ENCODE measurements at regions not wholly inside any gene's neighbourhood (a gene's known extent, or its start where the extent isn't known, plus 50 kb on each side); places are given as distances from the start of the nearest gene placed in this dataset.
A peak's percentile ranks its signal among the peaks of the same experiment; 100 is the strongest.
"Not testable (repeated sequence)": the region's sequence is repeated elsewhere in the genome, so short reads cannot be mapped to it uniquely, and the experiment has no call there.

GRCh38 chr3:21013566-21013965 is 737.4 kb downstream of the ZNF385D start:
- no peak for DNase-seq

GRCh38 chr3:20999661-21000060 is 751.3 kb downstream of the ZNF385D start:
- DNase-seq: no peak

- no peak for DNase-seq
These were observed 753.8 kb downstream of the ZNF385D start for GRCh38 chr3:20997183-20997582.

DNA sequence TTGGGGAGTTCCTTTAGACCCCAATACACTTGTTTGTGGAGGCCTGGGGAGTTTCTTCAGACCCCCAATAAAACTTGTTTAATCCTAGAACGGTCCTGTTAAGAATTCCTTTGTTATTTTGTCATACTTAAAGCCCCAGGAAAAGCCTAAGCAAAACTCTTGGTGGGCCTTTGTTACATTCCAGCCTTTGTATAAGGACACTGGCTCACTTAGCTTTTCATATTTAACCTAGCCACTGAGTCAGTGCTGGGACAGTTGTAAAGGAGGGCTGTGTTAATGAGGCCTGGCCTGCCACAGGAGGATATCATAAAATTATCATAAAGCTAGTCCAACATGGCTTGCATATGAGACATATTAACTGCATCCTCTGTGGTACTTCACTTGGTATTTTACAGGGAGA is 760.1 kb downstream of the ZNF385D start:
- DNase-seq: no peak

GRCh38 chr3:20989653-20990052 is 761.4 kb downstream of the ZNF385D start:
- DNase-seq: not testable (repeated sequence)

DNA sequence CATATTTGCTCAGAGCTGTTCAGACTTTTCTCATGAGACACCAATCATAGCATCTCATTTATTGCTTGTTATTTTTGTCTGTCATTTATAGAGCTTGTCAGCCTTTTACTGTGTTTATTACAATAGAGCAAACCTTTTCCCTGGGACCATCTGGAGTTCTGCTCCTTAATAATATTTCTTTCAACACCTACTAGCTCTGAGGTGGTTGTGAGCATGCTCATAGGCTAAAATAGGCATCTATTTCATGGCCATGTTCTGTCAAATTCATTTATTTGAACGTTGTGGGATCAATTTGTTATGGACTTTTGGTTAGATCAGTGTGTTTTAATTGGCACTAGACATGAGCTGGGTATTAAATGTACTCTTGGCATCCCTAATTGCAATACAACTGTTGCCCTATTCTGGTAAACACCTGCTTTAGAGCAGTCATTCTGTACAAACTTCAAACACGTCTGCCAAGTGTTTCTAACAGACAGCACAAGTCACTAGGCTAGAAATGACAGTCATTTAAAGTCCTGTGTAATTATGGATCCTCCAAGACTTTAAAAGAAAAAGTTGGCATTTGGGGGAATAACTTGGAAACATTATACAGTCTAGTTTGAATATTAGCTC is 766.3 kb downstream of the ZNF385D start:
- DNase-seq: peak in 1 of 2 experiments; percentile 7

GRCh38 chr3:20975188-20975651 is 775.8 kb downstream of the ZNF385D start:
- DNase-seq: no peak

GRCh38 chr3:20974396-20974795 is 776.6 kb downstream of the ZNF385D start:
- DNase-seq: peak in 1 of 2 experiments; percentile 63

DNA sequence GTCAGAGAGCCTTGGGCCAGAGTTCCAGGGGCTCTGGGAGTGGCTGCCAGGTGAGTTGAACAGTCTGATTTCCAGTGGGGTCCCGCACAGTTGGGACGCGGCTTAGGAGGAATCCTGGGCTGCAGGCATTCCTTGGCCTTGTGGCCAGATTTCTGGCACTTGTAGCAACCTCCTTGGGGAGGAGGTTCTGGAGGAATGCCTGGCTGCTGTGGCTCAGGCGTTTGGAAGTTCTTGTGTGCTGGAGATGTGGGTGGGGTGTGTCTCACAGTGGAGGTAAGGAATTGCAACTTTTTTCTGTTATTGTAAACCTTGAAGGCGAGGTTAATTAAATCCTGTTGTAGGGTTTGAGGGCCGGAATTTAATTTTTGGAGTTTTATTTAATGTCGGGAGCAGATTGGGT is 780.2 kb downstream of the ZNF385D start:
- DNase-seq: not testable (repeated sequence)

GRCh38 chr3:20967485-20967884 is 781.5 kb upstream of the SGO1 start:
- not testable (repeated sequence) for DNase-seq

GRCh38 chr3:20958161-20958560 is 772.2 kb upstream of the SGO1 start:
- no peak for DNase-seq

- no peak for DNase-seq
These were observed 759.9 kb upstream of the SGO1 start for GRCh38 chr3:20945892-20946291.

DNA sequence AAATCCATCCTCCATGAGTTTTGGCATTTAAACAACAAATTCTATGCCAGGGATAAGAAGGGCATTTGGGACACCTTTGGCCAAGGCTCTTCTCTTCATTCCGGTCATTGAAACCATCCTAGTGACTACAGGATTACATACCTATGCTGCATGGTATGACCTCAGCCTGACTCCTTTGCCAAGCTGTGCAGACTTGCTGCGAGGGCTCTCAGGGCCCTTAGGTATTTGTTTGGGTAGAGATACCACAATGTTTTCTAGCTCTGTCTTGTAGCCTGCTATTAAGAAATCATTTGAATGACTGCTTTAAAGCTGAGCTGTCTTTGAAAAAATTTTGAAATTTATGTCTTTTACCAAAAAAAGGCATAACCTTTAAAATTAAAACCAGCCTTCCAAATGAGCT is 749.8 kb upstream of the SGO1 start:
- no peak for DNase-seq

DNA sequence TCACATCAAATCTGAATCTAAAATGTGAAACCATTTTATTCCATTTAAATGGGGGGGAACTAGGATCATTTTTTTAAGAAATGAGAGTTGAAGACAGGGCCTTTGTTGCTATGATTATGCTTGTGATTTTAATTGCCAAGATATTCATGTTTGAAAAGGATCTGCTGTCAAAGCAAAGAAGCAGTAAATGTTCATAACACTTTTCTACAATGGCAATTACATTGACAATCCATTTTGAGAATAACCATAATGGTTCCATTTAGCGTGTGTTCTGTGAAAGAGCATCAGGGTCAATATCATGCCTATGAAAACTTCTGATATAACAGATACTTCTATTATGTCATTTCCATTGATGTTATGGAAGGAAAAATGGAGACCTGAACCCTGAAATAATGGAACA is 745.8 kb upstream of the SGO1 start:
- no peak for DNase-seq

DNA sequence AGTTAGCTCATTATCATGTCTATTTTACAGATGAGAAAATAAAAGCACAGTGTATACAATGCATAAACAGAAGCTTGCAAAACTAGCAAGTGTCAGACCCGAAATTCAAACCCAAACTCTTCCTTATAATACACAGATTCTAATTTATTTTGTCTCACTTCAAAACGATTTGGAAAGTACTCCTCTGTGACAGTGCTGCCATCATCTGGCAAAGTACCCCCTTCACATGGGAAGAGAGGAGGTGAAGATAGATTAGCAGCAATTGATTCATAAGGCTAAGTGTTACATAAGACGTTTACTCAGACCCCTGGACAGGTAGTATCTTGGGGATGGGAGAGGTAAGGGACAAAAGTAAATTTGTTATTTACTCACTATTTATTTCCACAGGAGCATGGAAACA is 744.0 kb upstream of the SGO1 start:
- peak in 1 of 2 experiments; percentile 14 for DNase-seq

GRCh38 chr3:20924646-20925385 is 738.8 kb upstream of the SGO1 start:
- DNase-seq: no peak

- DNase-seq: not testable (repeated sequence)
These were observed 735.1 kb upstream of the SGO1 start for GRCh38 chr3:20921112-20921511.

- DNase-seq: no peak
These were observed 731.1 kb upstream of the SGO1 start for GRCh38 chr3:20916951-20917606.

DNA sequence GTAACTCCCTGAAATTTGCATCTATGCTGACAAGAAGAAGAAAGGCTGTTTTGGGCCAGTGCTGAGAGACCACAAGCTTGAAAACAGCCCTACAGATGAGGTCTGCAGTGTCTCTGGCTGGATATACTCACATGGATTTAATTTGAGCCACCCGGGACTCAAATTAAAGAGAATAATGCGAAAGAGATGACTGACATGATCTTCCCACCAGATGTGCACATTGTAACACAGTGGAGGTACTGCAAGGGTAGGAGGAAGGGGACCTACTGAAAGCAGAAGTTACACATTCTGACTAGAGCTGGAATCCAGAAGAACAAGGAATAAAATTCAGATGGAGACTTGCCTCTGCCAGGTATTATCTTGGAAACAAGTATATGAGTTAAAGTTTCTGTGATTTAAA is 728.3 kb upstream of the SGO1 start:
- no peak for DNase-seq

- DNase-seq: no peak
These were observed 726.4 kb upstream of the SGO1 start for GRCh38 chr3:20912406-20912805.

GRCh38 chr3:20909511-20909910 is 723.5 kb upstream of the SGO1 start:
- no peak for DNase-seq

DNA sequence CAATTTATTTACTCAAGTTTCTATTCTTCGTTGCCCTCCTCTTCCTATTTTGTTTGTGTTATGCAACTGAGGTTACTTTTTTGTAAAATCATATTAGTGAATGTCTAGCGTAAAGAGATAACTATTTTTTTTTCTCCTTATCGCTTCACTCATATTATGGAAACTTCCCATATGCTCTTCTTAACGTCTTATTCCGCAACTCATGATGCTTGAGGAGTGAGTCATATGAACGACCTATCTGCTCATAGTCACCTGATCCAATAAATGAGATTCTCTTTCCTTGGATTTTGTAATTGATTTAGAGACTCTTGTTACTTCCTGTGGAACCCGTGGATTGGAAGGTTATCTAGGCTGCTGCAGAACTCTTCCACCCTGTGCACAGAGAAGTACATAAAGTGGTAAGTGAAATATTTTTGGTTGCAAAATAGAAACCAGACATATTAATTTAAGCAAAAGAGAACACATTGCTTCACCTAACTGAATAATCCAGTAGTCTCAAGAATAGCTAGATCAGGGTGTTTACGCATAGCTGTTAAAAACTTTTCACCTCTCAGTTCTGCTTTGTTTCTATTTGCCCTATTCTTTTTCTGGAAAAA is 719.3 kb upstream of the SGO1 start:
- DNase-seq: no peak

- DNase-seq: no peak
These were observed 718.7 kb upstream of the SGO1 start for GRCh38 chr3:20904671-20905070.

DNA sequence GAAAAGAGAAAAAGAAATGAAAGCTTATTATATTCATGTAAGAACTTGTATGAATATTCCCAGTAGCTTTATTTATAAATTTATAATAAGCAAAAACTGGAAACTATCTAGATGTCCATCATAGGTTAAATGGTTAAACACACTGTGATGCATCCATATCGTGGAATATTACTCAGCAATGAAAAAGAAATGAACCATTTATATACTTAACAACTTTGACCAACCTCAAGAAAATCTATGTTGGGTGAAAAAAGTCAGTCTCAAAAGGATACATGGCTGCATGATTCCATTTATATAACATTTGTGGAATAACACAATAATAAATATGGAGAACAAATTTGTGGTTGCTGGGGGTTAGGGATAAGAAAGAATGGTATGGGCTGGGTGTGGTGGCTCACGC is 713.0 kb upstream of the SGO1 start:
- DNase-seq: no peak
